ENCODE measurements at regions not wholly inside any gene's neighbourhood (a gene's known extent, or its start where the extent isn't known, plus 50 kb on each side); places are given as distances from the start of the nearest gene placed in this dataset.
A peak's percentile ranks its signal among the peaks of the same experiment; 100 is the strongest.

DNA sequence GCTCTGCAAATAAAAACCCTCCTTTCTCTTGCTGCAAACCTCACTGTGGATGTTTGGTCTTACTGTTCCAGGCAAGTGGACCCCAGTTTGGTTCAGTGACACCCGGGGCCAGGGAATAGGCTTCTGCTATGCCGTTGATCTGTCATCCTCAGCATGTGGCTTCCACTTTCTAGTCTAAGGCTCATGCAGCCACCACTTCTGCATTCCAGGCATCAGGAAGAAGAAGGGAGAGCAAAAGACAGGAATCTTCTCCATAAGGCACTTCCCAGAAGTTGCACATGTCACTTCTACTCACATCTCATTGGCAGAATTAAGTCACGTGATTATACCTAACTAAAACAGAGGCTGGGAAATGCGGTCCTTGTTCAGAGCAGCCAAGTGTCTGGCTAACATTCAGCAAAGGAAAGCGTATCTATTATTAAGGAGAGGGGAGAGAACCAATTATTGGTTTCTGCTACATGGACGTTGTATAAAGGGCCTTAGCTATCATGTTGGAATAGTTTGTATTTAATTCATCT, 173.6 kb upstream of the PFN2 start:
- Histone ChIP-seq H3K56ac (ENCODE audit: extremely low read depth, insufficient read depth, low read length) (no peak overlapping the region), H2BK15ac (ENCODE audit: low read depth, low read length) (no peak overlapping the region; the same call in 2 of the 3 replicates), H3K4me2 (ENCODE audit: low read depth, low read length) (no peak overlapping the region), H3K9me3 (ENCODE audit: control insufficient read depth, insufficient read depth, low read length) (no peaks in the 10 kb centered on the region), H2BK5ac (ENCODE audit: low read depth, low read length, poor library complexity, severe bottlenecking) (no peak overlapping the region), H4K91ac (ENCODE audit: insufficient read depth, low read depth, low read length) (no peak overlapping the region), H2AK5ac (ENCODE audit: low read depth, low read length) (no peak overlapping the region), H2AFZ (replicated peaks; ENCODE audit: low read length, poor library complexity) (no peak overlapping the region), H4K8ac (ENCODE audit: low read depth in 2 of 2, low read length in 2 of 2) (no peak overlapping the region), H3K27ac (ENCODE audit: insufficient read depth, low read length) (no peak overlapping the region), H3K27me3 (ENCODE audit: control insufficient read depth, insufficient read depth, low read length) (no peaks in the 10 kb centered on the region), H3K36me3 (ENCODE audit: control insufficient read depth, insufficient read depth, low read length) (no peaks in the 10 kb centered on the region), H2AK9ac (replicated peaks; ENCODE audit: low read depth, low read length, poor library complexity) (no peak overlapping the region), H4K5ac (ENCODE audit: low read depth, low read length) (no peak overlapping the region), H3K4ac (ENCODE audit: low read depth, low read length) (no peak overlapping the region), H3K4me1 (ENCODE audit: control insufficient read depth, insufficient read depth, low read length) (peaks cover 16% of the 10 kb centered on the region), H3K23ac (ENCODE audit: low read depth, low read length) (no peak overlapping the region), H2BK20ac (ENCODE audit: low read depth, low read length) (no peak overlapping the region), H3K79me1 (ENCODE audit: low read depth in 1 of 2, low read length in 2 of 2) (no peaks in the 10 kb centered on the region; a peak in 1 of 4 replicates), H3K9ac (ENCODE audit: low read depth, low read length) (no peak overlapping the region), H4K20me1 (ENCODE audit: insufficient read depth, low read length) (no peaks in the 10 kb centered on the region; the same call in 1 of the 2 replicates), H3K18ac (ENCODE audit: low read depth, low read length) (no peak overlapping the region), H3K4me3 (ENCODE audit: insufficient read depth, low read depth, low read length) (no peak overlapping the region), H2BK120ac (ENCODE audit: low read depth, low read length) (0 out of 2 replicates have a peak overlapping the region, but pooled peaks have one; percentile 10), H3K9me1 (ENCODE audit: insufficient read depth, low read length) (peaks cover 10% of the 10 kb centered on the region), H3K14ac (replicated peaks; ENCODE audit: low read depth, low read length) (no peak overlapping the region)
- no TSS peak for BruUV-seq (replicated peaks)
- CTCF ChIA-PET = no interaction called here
- TF ChIP-seq NFE2L2 (IDR thresholded peaks at IDR 0.05; ENCODE audit: low read depth, low read length) (no peak), SMC3 (IDR thresholded peaks at IDR 0.05; ENCODE audit: low read depth, low read length) (no peak), FOS (IDR thresholded peaks at IDR 0.05; ENCODE audit: low read depth, low read length) (no peak)
- intact Hi-C loops (cut with micrococcal nuclease) = no loop called here
- in situ Hi-C loops (cut with MboI; ENCODE audit: low sequenced_read_pairs) = no loop called here
- DNase-seq = no peak
- dilution Hi-C loops (cut with HindIII; ENCODE audit: low sequenced_read_pairs, unreplicated experiment) = no loop called here
- POLR2A ChIA-PET (ENCODE audit: unreplicated experiment) = no interaction called here
- ATAC-seq (ENCODE audit: low read depth) = no peak
- 86% methylated on average over 2 of the region's 6 CpGs; no CpG with 5 or more reads in 1 of the 2 experiments for WGBS, 2 experiments (ENCODE audit: extremely low coverage in 2 of 2, insufficient read length in 1 of 2)

Data from IMR-90 (cell line).